Endothelial cell of umbilical vein (primary cell): ENCODE measurements at regions not wholly inside any gene's neighbourhood (a gene's known extent, or its start where the extent isn't known, plus 50 kb on each side); places are given as distances from the start of the nearest gene placed in this dataset.

Source experiments
- CTCF ChIP-seq, 2 donors: IDR thresholded peaks; 1 replicate in 1 of 2; 2 replicates in 1 of 2; pipeline ENCODE4 v1.5.1; 2011; ENCODE audit warnings: low read length in 2 of 2, mild to moderate bottlenecking in 2 of 2, moderate library complexity in 2 of 2, control low read depth in 1 of 2, inconsistent platforms in 1 of 2, low read depth in 1 of 2; ENCODE audit not compliant: insufficient read depth in 1 of 2; ENCODE audit errors: extremely low read depth in 1 of 2
- EZH2 ChIP-seq: IDR thresholded peaks from 2 replicates; pipeline ENCODE4 v1.6.1; 2012; ENCODE audit warnings: borderline replicate concordance, low read depth, mild to moderate bottlenecking, moderate library complexity, low read length, inconsistent platforms; ENCODE audit not compliant: severe bottlenecking
- POLR2A ChIP-seq: IDR thresholded peaks from 2 replicates; pipeline ENCODE4 v1.6.1; 2012; ENCODE audit warnings: low read depth, mild to moderate bottlenecking, control low read depth, low read length
- POLR2AphosphoS5 ChIP-seq: IDR thresholded peaks from 2 replicates; pipeline ENCODE4 v1.6.1; 2012; ENCODE audit warnings: low read depth, mild to moderate bottlenecking, control low read depth, low read length, moderate library complexity; ENCODE audit not compliant: insufficient read depth

- no peak for TF ChIP-seq CTCF (IDR thresholded peaks at IDR 0.05; ENCODE audit: extremely low read depth in 1 of 2, insufficient read depth in 1 of 2, low read depth in 1 of 2, low read length in 2 of 2)
- no peak for TF ChIP-seq EZH2
- no peak for TF ChIP-seq POLR2AphosphoS5
- no peak for TF ChIP-seq POLR2A
These were observed 211.0 kb upstream of the NUDT4 start for GRCh38 chr12:93166541-93167307.
